ENCODE measurements at regions not wholly inside any gene's neighbourhood (a gene's known extent, or its start where the extent isn't known, plus 50 kb on each side); places are given as distances from the start of the nearest gene placed in this dataset.

DNA sequence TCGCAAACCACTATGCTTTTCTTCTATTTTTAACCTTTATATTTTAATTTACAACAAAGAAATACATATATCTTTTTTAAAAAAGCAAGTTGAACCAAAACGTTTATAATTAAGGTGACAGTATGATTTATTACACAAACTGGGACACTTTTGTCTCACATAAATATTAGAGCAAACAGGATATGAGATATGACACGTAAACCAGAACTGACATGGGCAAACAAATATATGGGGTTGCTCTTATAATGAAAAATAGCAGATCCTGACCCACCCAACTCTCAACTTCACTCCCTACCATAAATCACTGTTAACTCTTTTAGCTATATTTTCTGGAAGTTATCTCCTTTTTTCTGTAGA is 177.0 kb upstream of the EDNRA start (continued):
- TF ChIP-seq CTCF (IDR thresholded peaks at IDR 0.05), result no peak
- TF ChIP-seq CBFB (CRISPR knock-in tag; IDR thresholded peaks at IDR 0.05; ENCODE audit: low read depth), result no peak
- TF ChIP-seq TCF7 (CRISPR knock-in tag; IDR thresholded peaks at IDR 0.05; ENCODE audit: low read depth), result no peak
- no peak for TF ChIP-seq ZNF396 (CRISPR knock-in tag; IDR thresholded peaks at IDR 0.05; ENCODE audit: borderline replicate concordance)
- no peak for TF ChIP-seq HMGA2 (CRISPR knock-in tag; IDR thresholded peaks at IDR 0.05)
- TF ChIP-seq ERG (CRISPR knock-in tag; IDR thresholded peaks at IDR 0.05), result no peak

- Mint-ChIP-seq H3K27ac (no peak overlapping the region), H3K27me3 (ENCODE audit: low read depth) (no peaks in the 10 kb centered on the region), H3K4me3 (no peak overlapping the region), H3K9me3 (0 out of 2 replicates have a peak, but pooled peaks cover 3% of the 10 kb centered on the region), H3K4me1 (peaks cover 9% of the 10 kb centered on the region), H3K36me3 (no peaks in the 10 kb centered on the region)
- POLR2A ChIA-PET, result no interaction called here
- no peak for TF ChIP-seq SOX15 (CRISPR knock-in tag; IDR thresholded peaks at IDR 0.05)
- no peak for TF ChIP-seq JAZF1 (CRISPR knock-in tag; IDR thresholded peaks at IDR 0.05)
- TF ChIP-seq, protein P1, sequence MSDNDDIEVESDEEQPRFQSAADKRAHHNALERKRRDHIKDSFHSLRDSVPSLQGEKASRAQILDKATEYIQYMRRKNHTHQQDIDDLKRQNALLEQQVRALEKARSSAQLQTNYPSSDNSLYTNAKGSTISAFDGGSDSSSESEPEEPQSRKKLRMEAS (CRISPR knock-in tag; IDR thresholded peaks at IDR 0.05), result no peak
- TF ChIP-seq ZNF671 (CRISPR knock-in tag; IDR thresholded peaks at IDR 0.05), result no peak
- TF ChIP-seq, protein P2, sequence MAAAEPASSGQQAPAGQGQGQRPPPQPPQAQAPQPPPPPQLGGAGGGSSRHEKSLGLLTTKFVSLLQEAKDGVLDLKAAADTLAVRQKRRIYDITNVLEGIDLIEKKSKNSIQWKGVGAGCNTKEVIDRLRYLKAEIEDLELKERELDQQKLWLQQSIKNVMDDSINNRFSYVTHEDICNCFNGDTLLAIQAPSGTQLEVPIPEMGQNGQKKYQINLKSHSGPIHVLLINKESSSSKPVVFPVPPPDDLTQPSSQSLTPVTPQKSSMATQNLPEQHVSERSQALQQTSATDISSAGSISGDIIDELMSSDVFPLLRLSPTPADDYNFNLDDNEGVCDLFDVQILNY (CRISPR knock-in tag; IDR thresholded peaks at IDR 0.05), result no peak
- TF ChIP-seq ZNF219 (CRISPR knock-in tag; IDR thresholded peaks at IDR 0.05; ENCODE audit: borderline replicate concordance), result no peak
- TF ChIP-seq, protein P3, sequence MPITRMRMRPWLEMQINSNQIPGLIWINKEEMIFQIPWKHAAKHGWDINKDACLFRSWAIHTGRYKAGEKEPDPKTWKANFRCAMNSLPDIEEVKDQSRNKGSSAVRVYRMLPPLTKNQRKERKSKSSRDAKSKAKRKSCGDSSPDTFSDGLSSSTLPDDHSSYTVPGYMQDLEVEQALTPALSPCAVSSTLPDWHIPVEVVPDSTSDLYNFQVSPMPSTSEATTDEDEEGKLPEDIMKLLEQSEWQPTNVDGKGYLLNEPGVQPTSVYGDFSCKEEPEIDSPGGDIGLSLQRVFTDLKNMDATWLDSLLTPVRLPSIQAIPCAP (CRISPR knock-in tag; IDR thresholded peaks at IDR 0.05), result no peak
- no peak for TF ChIP-seq OVOL2 (CRISPR knock-in tag; IDR thresholded peaks at IDR 0.05; ENCODE audit: borderline replicate concordance)
- no peak for TF ChIP-seq CREB1 (CRISPR knock-in tag; IDR thresholded peaks at IDR 0.05)
- TF ChIP-seq NR1H2 (CRISPR knock-in tag; IDR thresholded peaks at IDR 0.05), result no peak
- no peak for TF ChIP-seq CREM (CRISPR knock-in tag; IDR thresholded peaks at IDR 0.05)
- TF ChIP-seq HMGA2 (CRISPR knock-in tag; IDR thresholded peaks at IDR 0.05), result no peak
- no peak for TF ChIP-seq SMAD3 (CRISPR knock-in tag; IDR thresholded peaks at IDR 0.05; ENCODE audit: borderline replicate concordance)
- TF ChIP-seq, protein P4, sequence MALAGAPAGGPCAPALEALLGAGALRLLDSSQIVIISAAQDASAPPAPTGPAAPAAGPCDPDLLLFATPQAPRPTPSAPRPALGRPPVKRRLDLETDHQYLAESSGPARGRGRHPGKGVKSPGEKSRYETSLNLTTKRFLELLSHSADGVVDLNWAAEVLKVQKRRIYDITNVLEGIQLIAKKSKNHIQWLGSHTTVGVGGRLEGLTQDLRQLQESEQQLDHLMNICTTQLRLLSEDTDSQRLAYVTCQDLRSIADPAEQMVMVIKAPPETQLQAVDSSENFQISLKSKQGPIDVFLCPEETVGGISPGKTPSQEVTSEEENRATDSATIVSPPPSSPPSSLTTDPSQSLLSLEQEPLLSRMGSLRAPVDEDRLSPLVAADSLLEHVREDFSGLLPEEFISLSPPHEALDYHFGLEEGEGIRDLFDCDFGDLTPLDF (CRISPR knock-in tag; IDR thresholded peaks at IDR 0.05), result no peak
- ATAC-seq, result no peak
- DNase-seq (ENCODE audit: low spot score), result no peak
- CTCF ChIA-PET, result interaction anchor here (0.6 kb wide), 1 partner anchor 748 kb away, joined by 3 read pairs; no protein-coding TSS in a partner anchor
Observed at GRCh38 chr4:147307896-147308674, 172.8 kb upstream of the EDNRA start.

Data from WTC11 (cell line).